ENCODE measurements at regions not wholly inside any gene's neighbourhood (a gene's known extent, or its start where the extent isn't known, plus 50 kb on each side); places are given as distances from the start of the nearest gene placed in this dataset.
"Not testable (repeated sequence)": the region's sequence is repeated elsewhere in the genome, so short reads cannot be mapped to it uniquely, and the experiment has no call there.

DNA sequence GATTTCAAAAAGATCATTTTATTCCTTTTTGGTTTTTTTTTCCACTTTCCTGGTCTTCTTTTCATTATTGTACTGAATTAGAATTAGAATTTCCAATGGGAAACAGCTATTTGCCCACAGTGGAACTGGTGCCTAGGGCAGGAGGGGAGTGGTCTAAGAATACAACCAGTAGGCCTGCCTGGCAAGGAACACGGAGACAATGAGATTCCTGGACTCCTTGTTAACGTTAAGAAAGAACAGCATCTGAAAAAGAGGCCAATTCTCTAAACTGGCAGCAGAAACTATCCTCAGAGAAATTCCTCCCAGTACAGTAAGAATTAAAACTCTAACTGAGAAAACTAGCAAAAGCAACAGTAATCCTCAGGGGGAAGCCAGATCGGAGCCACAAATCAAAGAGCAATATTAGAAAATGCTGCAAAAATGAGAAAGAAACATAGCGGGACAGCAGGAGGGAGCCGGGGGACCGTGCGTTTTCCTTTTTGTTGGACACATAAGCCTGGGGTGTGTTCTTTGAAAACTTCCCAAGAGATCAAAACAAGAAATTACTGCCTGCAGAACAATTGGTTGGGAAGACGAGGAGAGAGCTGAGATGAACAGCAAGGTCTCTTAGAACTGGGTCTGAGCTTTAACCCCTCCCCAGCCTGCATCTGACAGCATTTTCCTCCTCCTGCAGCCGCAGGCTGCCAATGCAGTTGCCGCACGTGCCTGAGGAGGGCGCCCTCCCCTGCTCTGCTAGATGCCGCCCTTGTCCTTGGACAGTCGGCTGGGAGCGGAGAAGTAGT, 776.0 kb downstream of the TSN start:
- no peak for DNase-seq (ENCODE audit: low read depth)

DNA sequence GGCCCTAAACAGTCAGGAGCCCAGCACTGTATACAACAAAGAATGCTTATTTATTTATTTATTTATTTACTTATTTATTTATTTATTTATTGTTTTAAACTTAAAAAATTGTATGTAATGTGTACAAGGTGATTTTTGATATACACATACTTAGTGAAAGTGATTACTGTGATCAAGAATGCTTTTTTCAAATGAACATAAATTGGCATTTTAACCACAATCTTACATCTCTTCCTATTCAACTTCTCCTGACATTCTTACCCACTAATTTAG, 776.6 kb downstream of the TSN start:
- DNase-seq (ENCODE audit: low read depth): no peak

DNA sequence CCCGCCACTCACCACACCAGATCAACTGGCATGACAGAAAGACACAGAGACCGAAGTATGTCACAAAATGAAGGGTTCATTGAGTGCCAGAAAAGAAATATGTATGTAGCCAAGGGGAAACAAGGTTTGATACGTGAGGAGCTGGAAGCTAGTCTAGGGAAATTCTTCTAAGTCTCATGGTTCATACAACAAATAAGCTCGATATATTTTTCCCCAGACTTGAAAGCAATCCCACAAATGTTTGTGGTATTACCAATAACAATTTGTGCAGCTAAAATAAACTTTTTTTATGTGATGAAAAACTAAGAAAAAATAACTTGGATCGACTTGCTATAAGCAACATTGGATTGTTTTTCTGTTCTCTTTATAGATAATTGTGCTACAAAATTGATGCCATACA, 777.0 kb downstream of the TSN start:
- no peak for DNase-seq (ENCODE audit: low read depth)

DNA sequence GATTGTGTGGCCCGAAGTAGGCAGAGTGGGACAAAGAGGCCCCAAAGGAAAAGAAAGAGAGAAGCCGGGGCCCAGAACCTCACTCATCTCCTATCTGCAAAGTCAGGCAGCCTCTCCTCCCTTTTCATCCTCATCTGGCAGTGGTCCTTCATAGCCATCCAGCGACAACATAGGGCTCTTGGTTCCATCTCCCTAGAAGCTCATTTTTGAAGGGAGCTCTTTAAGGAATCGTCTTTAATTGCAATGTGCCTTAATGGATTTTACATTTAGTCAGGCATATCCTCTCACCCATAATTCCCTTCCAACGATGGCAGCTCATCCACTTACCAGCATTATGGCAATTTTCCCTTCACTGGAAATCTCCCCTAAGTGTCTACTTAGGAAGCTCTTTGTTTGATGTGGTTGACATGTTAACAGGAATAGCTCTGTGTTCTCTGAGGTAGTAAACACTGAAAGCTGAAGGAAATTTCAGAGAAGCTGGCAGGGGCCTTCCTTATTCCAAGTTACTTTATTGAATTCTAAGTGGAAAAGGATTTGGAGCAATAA, 780.6 kb downstream of the TSN start:
- DNase-seq (ENCODE audit: low read depth): no peak

DNA sequence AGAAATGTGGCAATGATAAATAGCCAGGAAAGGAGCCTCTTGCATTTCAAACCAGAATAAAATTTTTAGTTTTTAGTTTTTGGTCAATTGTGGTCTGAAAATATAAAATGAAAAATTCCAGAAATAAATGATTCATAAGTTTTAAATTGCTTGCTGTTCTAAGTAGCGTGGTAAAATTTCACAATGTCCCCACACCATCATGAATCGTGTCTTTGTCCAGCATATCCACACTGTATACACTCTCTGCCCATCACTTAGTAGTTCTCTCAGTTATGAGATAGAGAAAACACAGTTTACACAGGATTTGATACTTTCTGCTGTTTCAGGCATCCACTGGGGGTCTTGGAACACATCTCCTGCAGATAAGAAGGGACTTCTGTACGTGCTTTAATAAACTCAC, 783.9 kb downstream of the TSN start:
- DNase-seq (ENCODE audit: low read depth): no peak

- no peak for DNase-seq (ENCODE audit: low read depth)
Observed at GRCh38 chr2:122539920-122540319, 784.5 kb downstream of the TSN start.

- DNase-seq (ENCODE audit: low read depth): no peak
Observed at GRCh38 chr2:122542236-122542635, 786.8 kb downstream of the TSN start.

DNA sequence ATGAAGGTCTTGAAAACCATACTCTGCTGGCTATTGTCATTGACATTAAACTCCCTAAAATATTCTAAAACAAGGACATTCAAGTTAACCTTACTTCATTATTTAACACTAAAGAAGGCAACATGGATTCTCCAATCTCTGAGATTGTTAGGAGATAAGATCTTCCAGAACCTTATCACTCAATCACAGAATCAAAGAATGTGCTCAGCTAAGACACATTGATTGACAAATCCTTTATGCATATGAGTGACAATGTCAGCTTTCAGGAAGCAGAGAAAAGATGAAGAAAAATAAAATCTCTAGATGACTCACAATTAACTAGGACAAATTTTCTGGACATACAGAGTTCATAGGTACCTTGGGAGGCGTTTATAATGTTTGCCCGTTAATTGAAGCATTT, 787.2 kb downstream of the TSN start:
- DNase-seq (ENCODE audit: low read depth): no peak

DNA sequence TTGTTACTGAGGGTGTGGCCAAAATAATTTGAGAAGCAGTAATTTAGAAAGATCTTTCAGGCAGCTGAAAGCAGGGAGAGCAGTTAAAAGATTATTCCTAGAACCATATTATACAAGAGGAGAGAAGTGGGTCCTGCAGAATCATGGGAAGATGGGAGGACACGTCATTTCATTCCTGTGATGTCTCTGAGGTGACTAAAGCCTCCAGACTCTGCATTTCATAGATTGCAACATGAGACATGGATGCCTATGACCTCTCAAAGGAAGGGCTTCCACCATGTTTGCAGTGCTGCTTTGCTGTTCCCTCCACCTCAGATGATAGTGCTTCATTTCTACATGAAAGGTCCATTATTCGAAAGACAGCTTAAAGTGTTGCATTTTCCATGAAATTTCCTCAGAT, 788.4 kb downstream of the TSN start:
- peak; percentile 1 for DNase-seq (ENCODE audit: low read depth)

DNA sequence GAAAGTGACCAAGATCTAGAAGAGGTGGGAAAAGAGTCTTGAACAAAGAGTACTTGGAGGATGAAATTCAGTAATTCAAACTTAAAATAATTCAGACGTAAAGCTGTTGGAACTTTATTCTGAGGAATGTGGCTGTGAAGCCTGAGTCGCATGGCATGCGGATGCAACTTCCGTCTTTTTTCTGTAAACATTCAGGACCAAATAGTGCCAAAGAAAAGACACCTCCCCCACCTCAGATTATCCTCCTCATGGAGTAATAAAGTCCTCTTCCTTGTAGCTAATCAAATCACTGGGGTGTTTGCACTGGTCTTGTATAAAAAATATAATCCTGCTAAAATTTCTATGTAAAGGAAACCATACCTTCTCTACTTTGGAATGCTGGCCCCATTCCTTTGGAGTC, 790.4 kb downstream of the TSN start:
- DNase-seq (ENCODE audit: low read depth): no peak

- DNase-seq (ENCODE audit: low read depth): no peak
Observed at GRCh38 chr2:122562775-122563174, 807.3 kb downstream of the TSN start.

- DNase-seq (ENCODE audit: low read depth): no peak
Observed at GRCh38 chr2:122563781-122564180, 808.3 kb downstream of the TSN start.

- no peak for DNase-seq (ENCODE audit: low read depth)
Observed at GRCh38 chr2:122564843-122565242, 809.4 kb downstream of the TSN start.

GRCh38 chr2:122565364-122565763, 809.9 kb downstream of the TSN start:
- no peak for DNase-seq (ENCODE audit: low read depth)

- DNase-seq (ENCODE audit: low read depth): no peak
Observed at GRCh38 chr2:122570641-122571040, 815.2 kb downstream of the TSN start.

GRCh38 chr2:122571471-122571870, 816.0 kb downstream of the TSN start:
- not testable (repeated sequence) for DNase-seq (ENCODE audit: low read depth)

GRCh38 chr2:122575076-122575475, 819.6 kb downstream of the TSN start:
- no peak for DNase-seq (ENCODE audit: low read depth)

- DNase-seq (ENCODE audit: low read depth): no peak
Observed at GRCh38 chr2:122583159-122583917, 827.9 kb downstream of the TSN start.

DNA sequence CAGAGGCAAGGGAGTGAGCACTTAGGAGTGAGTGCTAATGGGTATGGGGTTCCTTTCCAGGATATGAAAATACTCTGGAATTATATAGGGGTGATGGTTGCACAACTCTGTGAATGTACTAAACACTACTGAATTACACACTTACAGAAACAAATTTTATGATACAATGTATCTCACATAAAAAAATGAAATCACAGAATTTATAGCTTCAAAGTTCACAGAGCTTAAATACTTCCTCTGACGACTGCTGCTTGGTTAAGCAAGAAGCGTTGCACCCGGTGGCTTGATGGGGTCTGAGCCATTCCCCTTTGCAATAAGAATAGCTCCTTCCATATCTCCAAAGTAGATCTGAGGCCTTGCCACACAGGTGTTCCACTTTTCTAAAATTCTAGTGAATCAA, 835.1 kb downstream of the TSN start:
- no peak for DNase-seq (ENCODE audit: low read depth)

DNA sequence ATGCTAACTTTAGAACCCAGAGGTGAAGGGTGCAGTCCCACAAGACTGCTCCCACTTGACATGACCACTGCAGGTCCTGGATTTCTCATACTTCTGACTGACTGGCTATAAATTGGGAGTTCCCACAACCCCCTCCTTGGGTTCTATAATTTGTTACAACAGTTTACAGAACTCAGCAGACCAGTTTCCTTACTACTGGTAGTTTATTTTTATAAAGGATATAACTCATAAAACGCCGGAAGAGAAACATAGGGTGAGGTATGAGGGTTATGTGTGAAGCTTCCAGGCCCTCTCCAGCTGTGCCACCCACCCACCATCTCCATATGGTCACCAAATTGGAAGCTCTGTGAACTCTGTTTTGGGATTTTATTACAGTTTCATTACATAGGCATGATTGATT, 839.6 kb downstream of the TSN start:
- no peak for DNase-seq (ENCODE audit: low read depth)

DNA sequence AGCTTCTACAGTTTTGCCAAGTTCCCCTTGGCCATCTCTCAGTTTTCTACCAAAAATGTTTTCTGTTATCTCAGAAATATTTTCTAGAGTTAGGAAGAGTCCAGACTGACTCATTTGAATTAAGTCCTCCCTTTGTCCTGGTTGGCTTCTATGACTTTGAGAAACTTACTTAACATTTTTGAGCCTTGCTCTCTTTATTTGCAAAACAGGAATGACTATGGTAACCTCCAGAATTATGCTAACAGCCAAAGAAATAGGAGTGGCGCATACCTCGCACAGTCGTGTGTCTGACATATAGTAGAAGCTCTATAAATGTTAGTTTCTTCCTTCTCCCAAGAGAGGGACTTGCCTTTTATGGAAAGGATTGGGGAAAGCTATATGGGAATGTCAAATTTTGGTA, 841.1 kb downstream of the TSN start:
- DNase-seq (ENCODE audit: low read depth): no peak

GRCh38 chr2:122598784-122599183, 843.3 kb downstream of the TSN start:
- DNase-seq (ENCODE audit: low read depth): no peak

Measured in myocyte (in vitro differentiated cells).